Muscle of leg (tissue), 3 donors: ENCODE measurements at regions not wholly inside any gene's neighbourhood (a gene's known extent, or its start where the extent isn't known, plus 50 kb on each side); places are given as distances from the start of the nearest gene placed in this dataset.

ENCODE experiments used
- DNase-seq: peaks from one replicate; pipeline ENCODE4 v3.0.0; 2013
- H3K27ac ChIP-seq: one replicate; pipeline ENCODE4 v1.5.1; 2013; ENCODE audit warnings: mild to moderate bottlenecking, low read length, control low read depth
- H3K27me3 ChIP-seq: one replicate; pipeline ENCODE4 v1.6.1; 2013; ENCODE audit warnings: low read length; ENCODE audit not compliant: control insufficient read depth, insufficient read depth
- H3K36me3 ChIP-seq: one replicate; pipeline ENCODE4 v1.6.1; 2013; ENCODE audit warnings: low read length; ENCODE audit not compliant: control insufficient read depth, insufficient read depth
- H3K4me1 ChIP-seq: one replicate; pipeline ENCODE4 v1.6.1; 2013; ENCODE audit warnings: low read length; ENCODE audit not compliant: control insufficient read depth, insufficient read depth
- H3K4me3 ChIP-seq: one replicate; pipeline ENCODE4 v1.5.1; 2013; ENCODE audit warnings: low read length, control low read depth
- H3K9me3 ChIP-seq: replicated peaks from 2 replicates; pipeline ENCODE4 v1.6.1; 2013; ENCODE audit warnings: low read depth, low read length; ENCODE audit not compliant: control insufficient read depth
- WGBS: methylation state at CpG from one replicate; pipeline ENCODE4 v1.1.5; 2013; ENCODE audit warnings: missing lambda C conversion rate; ENCODE audit not compliant: insufficient coverage; 5-methylcytosine and 5-hydroxymethylcytosine counted together

DNA sequence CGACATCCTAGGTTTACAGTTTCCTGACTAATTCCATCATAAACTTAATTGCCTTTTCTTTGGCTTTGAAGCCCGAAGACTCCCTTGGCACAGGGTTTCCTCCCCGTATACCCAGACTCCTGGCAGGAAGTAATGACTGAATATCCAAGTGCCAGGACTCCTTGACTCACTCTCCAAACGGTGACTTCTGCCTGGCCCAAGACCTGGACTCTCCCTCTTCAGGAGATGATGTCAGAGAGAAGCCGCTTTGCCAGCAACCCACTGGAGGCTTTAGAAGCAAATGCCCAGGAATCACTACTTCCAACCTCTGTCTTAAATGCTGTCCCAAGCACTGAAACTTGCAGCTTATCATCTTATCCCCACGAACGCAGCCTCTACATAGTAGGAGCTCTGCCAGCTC is 146.5 kb downstream of the RGS9 start:
- peaks cover 2% of the 10 kb centered on the region for H3K9me3 ChIP-seq
- H3K36me3 ChIP-seq: no peaks in the 10 kb centered on the region
- H3K4me1 ChIP-seq: no peaks in the 10 kb centered on the region
- peaks cover 1% of the 10 kb centered on the region for H3K27me3 ChIP-seq
- no peak for DNase-seq
- WGBS: 83% methylated on average over 5 of the region's 7 CpGs
- H3K27ac ChIP-seq: no peak overlapping the region
- H3K4me3 ChIP-seq: no peak overlapping the region

DNA sequence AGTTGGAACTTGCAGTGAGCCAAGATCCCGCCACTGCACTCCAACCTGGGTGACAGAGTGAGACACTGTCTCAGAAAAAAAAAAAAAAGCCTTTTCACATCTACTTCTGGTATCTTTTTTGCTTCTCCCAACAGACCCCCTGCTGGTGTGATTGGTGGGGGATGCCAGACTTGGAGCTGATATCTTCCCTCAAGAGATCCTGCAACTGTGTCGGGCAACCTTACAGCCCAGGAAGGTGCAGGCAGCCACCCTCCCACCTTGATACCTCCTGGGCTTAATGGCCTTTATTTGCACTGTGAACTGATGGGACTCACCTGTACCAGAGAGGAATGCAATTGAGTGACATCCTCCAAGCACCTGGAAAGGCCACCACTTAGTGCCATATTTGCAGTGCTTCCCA is 142.3 kb downstream of the RGS9 start:
- 80% methylated on average over 1 of the region's 2 CpGs for WGBS
- Histone ChIP-seq H3K4me3 (no peak overlapping the region), H3K27ac (no peak overlapping the region), H3K4me1 (peaks cover 4% of the 10 kb centered on the region), H3K27me3 (peaks cover 4% of the 10 kb centered on the region), H3K9me3 (peaks cover 2% of the 10 kb centered on the region), H3K36me3 (no peaks in the 10 kb centered on the region)
- DNase-seq: no peak

DNA sequence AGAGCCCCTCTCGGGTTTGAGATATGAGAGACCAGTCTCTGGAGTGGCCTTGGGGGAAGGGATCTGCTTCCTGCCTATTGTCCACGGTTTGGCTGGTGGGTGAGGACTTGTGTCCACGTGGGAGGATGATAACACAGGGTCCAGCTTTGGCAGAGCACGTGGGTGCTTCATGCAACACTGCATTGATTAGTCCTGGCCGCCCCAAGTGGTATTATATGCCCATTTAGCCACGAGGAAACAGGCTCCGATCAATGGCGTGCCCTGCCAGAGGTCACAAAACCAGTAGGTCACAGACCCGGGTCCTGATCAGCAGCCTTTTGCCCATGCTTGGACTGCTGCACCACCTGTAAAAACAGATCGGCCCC is 141.6 kb downstream of the RGS9 start:
- Histone ChIP-seq H3K4me3 (no peak overlapping the region), H3K9me3 (peaks cover 2% of the 10 kb centered on the region), H3K4me1 (peaks cover 4% of the 10 kb centered on the region), H3K27ac (no peak overlapping the region), H3K27me3 (peaks cover 4% of the 10 kb centered on the region), H3K36me3 (no peaks in the 10 kb centered on the region)
- DNase-seq: no peak
- WGBS: 59% methylated on average over 9 of the region's 10 CpGs

DNA sequence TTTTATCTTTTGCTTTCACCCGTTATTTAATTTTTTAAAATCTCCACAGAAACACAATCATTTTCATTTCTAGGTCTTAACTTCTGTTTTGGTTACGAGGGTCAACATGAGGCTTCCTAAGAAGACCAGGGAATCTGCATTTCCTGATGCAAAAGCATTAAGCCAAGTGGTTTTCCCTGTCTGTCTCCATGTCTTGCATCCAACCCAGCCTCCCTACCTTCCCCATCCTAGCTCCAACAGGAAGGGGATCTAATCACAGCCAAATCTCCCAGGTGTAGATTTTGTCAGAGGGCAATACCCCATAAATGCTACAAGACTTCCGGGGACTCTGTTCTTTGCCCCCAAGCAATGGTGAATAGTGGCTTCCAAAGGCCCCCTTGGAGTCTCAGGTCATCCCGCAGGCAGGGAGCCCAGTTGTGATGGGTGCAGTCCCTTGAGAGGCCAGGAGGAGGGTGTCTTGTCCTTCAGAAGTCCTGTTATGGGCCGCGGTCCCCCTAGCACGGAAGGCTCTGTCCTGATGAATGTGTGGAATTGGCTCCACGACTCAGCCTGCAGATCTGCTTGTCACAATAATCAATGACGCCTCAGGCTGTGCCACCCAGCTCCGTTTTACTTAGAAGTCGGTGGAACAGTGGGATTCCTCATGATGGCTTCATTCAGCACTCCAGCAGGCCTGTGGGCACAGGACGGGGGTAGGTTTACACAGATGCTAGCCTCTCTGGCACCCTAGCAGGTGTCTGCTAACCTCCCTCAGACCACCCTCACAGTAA is 141.1 kb downstream of the RGS9 start:
- peaks cover 4% of the 10 kb centered on the region for H3K4me1 ChIP-seq
- WGBS: 27% methylated on average over 10 of the region's 12 CpGs
- DNase-seq: peak; percentile 17
- H3K9me3 ChIP-seq: peaks cover under 1% of the 10 kb centered on the region
- H3K4me3 ChIP-seq: no peak overlapping the region
- no peaks in the 10 kb centered on the region for H3K36me3 ChIP-seq
- peaks cover 4% of the 10 kb centered on the region for H3K27me3 ChIP-seq
- no peak overlapping the region for H3K27ac ChIP-seq

DNA sequence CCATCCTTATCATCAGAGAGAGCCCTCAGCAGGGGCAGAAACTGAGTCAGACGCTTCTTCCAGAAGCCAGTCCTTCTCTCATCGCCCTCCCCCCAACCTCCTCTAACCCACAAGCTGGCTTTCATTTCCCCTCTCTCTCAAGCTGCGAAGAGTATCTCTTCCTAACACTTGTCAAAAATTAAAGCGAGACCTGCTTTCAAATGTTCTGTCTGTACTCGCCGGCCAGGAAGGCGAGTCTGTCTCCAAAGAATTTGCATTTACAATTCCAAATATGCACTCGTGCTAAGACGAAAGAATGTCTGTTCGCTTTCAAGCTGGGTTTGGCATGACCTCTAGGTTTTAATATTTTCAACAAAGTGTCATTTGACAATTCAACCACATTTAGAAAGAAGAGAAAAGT is 140.4 kb downstream of the RGS9 start:
- no peaks in the 10 kb centered on the region for H3K36me3 ChIP-seq
- H3K4me1 ChIP-seq: peaks cover 4% of the 10 kb centered on the region
- no peak overlapping the region for H3K27ac ChIP-seq
- peaks cover 4% of the 10 kb centered on the region for H3K27me3 ChIP-seq
- DNase-seq: peak; percentile 12
- H3K9me3 ChIP-seq: no peaks in the 10 kb centered on the region
- 38% methylated on average over 7 of the region's 10 CpGs for WGBS
- H3K4me3 ChIP-seq: no peak overlapping the region
